GM23338 (cell line): ENCODE measurements at regions not wholly inside any gene's neighbourhood (a gene's known extent, or its start where the extent isn't known, plus 50 kb on each side); places are given as distances from the start of the nearest gene placed in this dataset.
"Not testable (repeated sequence)": the region's sequence is repeated elsewhere in the genome, so short reads cannot be mapped to it uniquely, and the experiment has no call there.

ENCODE experiments used
- ATAC-seq: fragments of 200-7000 bp; cut with Tn5 transposase; 3 replicates; pipeline ENCODE4 v1.9.1; 2020
- DNase-seq: peaks from one replicate; pipeline ENCODE4 v3.0.0-alpha.2; 2015; ENCODE audit warnings: low spot score
- H2AFZ ChIP-seq: fragments of 200-600 bp; sonication (generic); 2 replicates; pipeline ENCODE4 v1.8.0; 2016; ENCODE audit warnings: antibody characterized with exemption, mild to moderate bottlenecking, moderate library complexity
- H3F3A ChIP-seq: fragments of 200-600 bp; sonication (generic); replicated peaks from 2 replicates; pipeline ENCODE4 v1.8.0; 2017; ENCODE audit warnings: antibody characterized with exemption, mixed run types, low read depth
- H3K27ac ChIP-seq: fragments of 200-600 bp; sonication (generic); 2 replicates; pipeline ENCODE4 v1.6.1; 2016; ENCODE audit warnings: low read depth
- H3K27me3 ChIP-seq: fragments of 200-600 bp; sonication (generic); 2 replicates; pipeline ENCODE4 v1.8.0; 2016; ENCODE audit warnings: mild to moderate bottlenecking, mixed run types, moderate library complexity; ENCODE audit not compliant: insufficient read depth
- H3K36me3 ChIP-seq: fragments of 200-600 bp; sonication (generic); 2 replicates; pipeline ENCODE4 v1.8.0; 2016; ENCODE audit warnings: mild to moderate bottlenecking; ENCODE audit not compliant: insufficient read depth
- H3K4me1 ChIP-seq: fragments of 200-600 bp; sonication (generic); 2 replicates; pipeline ENCODE4 v1.8.0; 2016; ENCODE audit warnings: mild to moderate bottlenecking, moderate library complexity; ENCODE audit not compliant: insufficient read depth
- H3K4me2 ChIP-seq: fragments of 200-600 bp; sonication (generic); 2 replicates; pipeline ENCODE4 v1.7.1; 2017; ENCODE audit warnings: mixed run types
- H3K4me3 ChIP-seq: fragments of 200-600 bp; sonication (generic); 2 replicates; pipeline ENCODE4 v1.6.1; 2016; ENCODE audit warnings: mixed run types
- H3K79me2 ChIP-seq: fragments of 200-600 bp; sonication (generic); replicated peaks from 2 replicates; pipeline ENCODE4 v1.8.0; 2017; ENCODE audit warnings: mild to moderate bottlenecking; ENCODE audit not compliant: insufficient read depth
- H3K9me2 ChIP-seq: fragments of 200-600 bp; sonication (generic); 2 replicates; pipeline ENCODE4 v1.8.0; 2017; ENCODE audit not compliant: insufficient read depth
- H4K20me1 ChIP-seq: fragments of 200-600 bp; sonication (generic); replicated peaks from 2 replicates; pipeline ENCODE4 v1.8.0; 2017; ENCODE audit warnings: mild to moderate bottlenecking; ENCODE audit not compliant: insufficient read depth
- H3K27ac Mint-ChIP-seq: 2 replicates; pipeline ENCODE4 v1.8.0; 2020; ENCODE audit warnings: inconsistent platforms, mild to moderate bottlenecking, moderate library complexity, mixed read lengths
- H3K27me3 Mint-ChIP-seq: 3 replicates; pipeline ENCODE4 v1.8.0; 2022; ENCODE audit warnings: low read depth, mild to moderate bottlenecking, moderate library complexity, mixed read lengths, inconsistent platforms; ENCODE audit not compliant: insufficient read depth, poor library complexity
- H3K36me3 Mint-ChIP-seq: 3 replicates; pipeline ENCODE4 v1.8.0; 2021; ENCODE audit warnings: low read depth, mild to moderate bottlenecking, inconsistent platforms, moderate library complexity, mixed read lengths
- H3K4me1 Mint-ChIP-seq: 3 replicates; pipeline ENCODE4 v1.8.0; 2020; ENCODE audit warnings: mild to moderate bottlenecking, inconsistent platforms, mixed read lengths
- H3K4me3 Mint-ChIP-seq: 3 replicates; pipeline ENCODE4 v1.8.0; 2021; ENCODE audit warnings: moderate library complexity, mild to moderate bottlenecking, inconsistent platforms, mixed read lengths
- H3K9me3 Mint-ChIP-seq: 3 replicates; pipeline ENCODE4 v1.8.0; 2020; ENCODE audit warnings: moderate library complexity, mild to moderate bottlenecking, inconsistent platforms, mixed read lengths
- POLR2AphosphoS5 ChIP-seq: IDR thresholded peaks from 2 replicates; pipeline ENCODE4 v1.6.1; 2016; ENCODE audit warnings: antibody characterized with exemption, low read depth
- REST ChIP-seq: IDR thresholded peaks from one replicate; pipeline ENCODE4 v1.6.1; 2018; ENCODE audit warnings: antibody characterized with exemption; ENCODE audit not compliant: unreplicated experiment
- ZNF114 ChIP-seq: fragments of 250-450 bp; sonication (Bioruptor Pico); IDR thresholded peaks from 2 replicates; pipeline ENCODE4 v1.5.0; 2020; ENCODE audit warnings: mild to moderate bottlenecking, moderate library complexity
- ZNF331 ChIP-seq: fragments of 250-450 bp; sonication (Bioruptor Pico); IDR thresholded peaks from 2 replicates; pipeline ENCODE4 v1.5.0; 2020; ENCODE audit warnings: low read depth, mild to moderate bottlenecking, moderate library complexity

DNA sequence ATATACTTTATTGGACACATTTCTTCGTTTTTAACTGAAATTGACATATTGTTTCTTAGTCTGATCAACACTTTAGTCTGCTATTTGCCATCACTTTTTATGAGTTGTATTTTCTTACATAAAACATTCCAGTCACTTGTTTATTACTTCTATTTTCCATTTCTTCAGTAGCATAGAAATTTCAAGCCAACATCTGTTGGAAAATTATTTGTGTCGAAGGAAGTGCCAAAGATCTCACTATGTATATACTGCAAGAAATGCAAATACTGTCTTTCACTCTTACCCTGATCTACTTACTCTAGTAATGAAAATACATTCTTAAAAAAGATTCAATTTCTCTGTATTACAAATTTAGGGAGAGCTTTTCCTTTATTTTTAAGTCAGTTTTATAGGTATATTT, 105.9 kb downstream of the SLC17A6 start:
- Mint-ChIP-seq H3K4me1 (peaks cover 3% of the 10 kb centered on the region; the same call in 2 of the 3 replicates), H3K27ac (no peak overlapping the region), H3K27me3 (peaks cover 35% of the 10 kb centered on the region), H3K36me3 (no peaks in the 10 kb centered on the region), H3K4me3 (no peak overlapping the region), H3K9me3 (no peaks in the 10 kb centered on the region)
- H4K20me1 ChIP-seq: peaks cover 2% of the 10 kb centered on the region; the same call in 1 of the 2 replicates
- TF ChIP-seq ZNF331 (CRISPR knock-in tag) (no peak), ZNF114 (CRISPR knock-in tag) (no peak)
- H3K4me3 ChIP-seq: no peak overlapping the region
- H3K4me1 ChIP-seq: no peaks in the 10 kb centered on the region
- no peaks in the 10 kb centered on the region for H3K36me3 ChIP-seq
- no peak overlapping the region for H2AFZ ChIP-seq
- DNase-seq: no peak
- no peaks in the 10 kb centered on the region for H3K9me2 ChIP-seq
- no peak overlapping the region for H3K27ac ChIP-seq
- H3K79me2 ChIP-seq: no peaks in the 10 kb centered on the region
- H3K4me2 ChIP-seq: no peak overlapping the region
- no peak for ATAC-seq
- no peaks in the 10 kb centered on the region for H3F3A ChIP-seq
- H3K27me3 ChIP-seq: peaks cover 62% of the 10 kb centered on the region

GRCh38 chr11:22441831-22442230, 103.7 kb downstream of the SLC17A6 start:
- no peaks in the 10 kb centered on the region for H3K36me3 Mint-ChIP-seq
- peak; percentile 53 for DNase-seq
- no peaks in the 10 kb centered on the region for H3F3A ChIP-seq
- TF ChIP-seq REST (no peak), POLR2AphosphoS5 (peak; percentile 46; the same call in 1 of the 2 replicates)
- H3K27me3 ChIP-seq: peaks cover 71% of the 10 kb centered on the region
- peaks cover 3% of the 10 kb centered on the region; the same call in 2 of the 3 replicates for H3K4me1 Mint-ChIP-seq
- no peaks in the 10 kb centered on the region for H3K9me2 ChIP-seq
- no peaks in the 10 kb centered on the region for H3K4me1 ChIP-seq
- ATAC-seq: peak; percentile 74
- no peak overlapping the region for H3K4me3 Mint-ChIP-seq
- H3K4me2 ChIP-seq: no peak overlapping the region
- no peaks in the 10 kb centered on the region for H3K79me2 ChIP-seq
- peaks cover 35% of the 10 kb centered on the region for H3K27me3 Mint-ChIP-seq
- H3K27ac Mint-ChIP-seq: no peak overlapping the region
- H3K9me3 Mint-ChIP-seq: no peaks in the 10 kb centered on the region
- H2AFZ ChIP-seq: no peak overlapping the region
- H3K4me3 ChIP-seq: no peak overlapping the region
- H3K36me3 ChIP-seq: no peaks in the 10 kb centered on the region
- H4K20me1 ChIP-seq: peaks cover 2% of the 10 kb centered on the region; the same call in 1 of the 2 replicates
- H3K27ac ChIP-seq: no peak overlapping the region

GRCh38 chr11:22435582-22435981, 97.4 kb downstream of the SLC17A6 start:
- H3K79me2 ChIP-seq, H2AFZ ChIP-seq, H3F3A ChIP-seq, H3K4me3 ChIP-seq, H3K27ac Mint-ChIP-seq, DNase-seq, H3K36me3 Mint-ChIP-seq, H4K20me1 ChIP-seq, H3K9me2 ChIP-seq, H3K27ac ChIP-seq, H3K36me3 ChIP-seq, ATAC-seq, H3K4me3 Mint-ChIP-seq, H3K4me2 ChIP-seq: not testable (repeated sequence)
- peaks cover 17% of the 10 kb centered on the region for H3K27me3 Mint-ChIP-seq
- H3K9me3 Mint-ChIP-seq: peaks cover 14% of the 10 kb centered on the region; the same call in 2 of the 3 replicates
- peaks cover 27% of the 10 kb centered on the region for H3K4me1 Mint-ChIP-seq
- H3K27me3 ChIP-seq: peaks cover 39% of the 10 kb centered on the region
- peaks cover 24% of the 10 kb centered on the region for H3K4me1 ChIP-seq
